Stomach (tissue), 8 donors: ENCODE measurements at regions not wholly inside any gene's neighbourhood (a gene's known extent, or its start where the extent isn't known, plus 50 kb on each side); places are given as distances from the start of the nearest gene placed in this dataset.

Source experiments
- DNase-seq, 2 donors: peaks; one replicate each; pipeline versions ENCODE4 v3.0.0 to v3.0.0-alpha.2; 2013 to 2019
- H3K27ac ChIP-seq, 5 donors: fragments of 200-600 bp in 4 of 5; sonication (generic) in 4 of 5; one replicate each; pipeline ENCODE4 v1.5.1; 2013 to 2019; ENCODE audit warnings: mild to moderate bottlenecking in 1 of 5, moderate library complexity in 1 of 5
- H3K27me3 ChIP-seq, 3 donors: fragments of 200-600 bp; sonication (generic); one replicate each; pipeline ENCODE4 v1.5.1; 2017 to 2019; ENCODE audit warnings: mixed run types in 1 of 3
- H3K36me3 ChIP-seq, 4 donors: fragments of 200-600 bp; sonication (generic); 1 replicate in 3 of 4; 2 replicates in 1 of 4; pipeline ENCODE4 v1.5.1; 2016 to 2019
- H3K4me1 ChIP-seq, 4 donors: fragments of 200-600 bp; sonication (generic); one replicate each; pipeline ENCODE4 v1.5.1; 2016 to 2019
- H3K4me3 ChIP-seq, 4 donors: fragments of 200-600 bp; sonication (generic) in 3 of 4; one replicate each; pipeline ENCODE4 v1.5.1; 2016 to 2019; ENCODE audit warnings: mild to moderate bottlenecking in 1 of 4
- H3K9me3 ChIP-seq, 4 donors: fragments of 200-600 bp; sonication (generic); one replicate each; pipeline ENCODE4 v1.5.1; 2016 to 2019
- CTCF ChIP-seq, 7 experiments: fragments of 450-650 bp in 4 of 7; fragments of 200-600 bp in 3 of 7; sonication (generic) in 3 of 7; IDR thresholded peaks; one replicate each; pipeline ENCODE4 v1.5.1; 2016 to 2019; ENCODE audit warnings: antibody characterized with exemption in 7 of 7, control low read depth in 2 of 7, mild to moderate bottlenecking in 1 of 7
- EP300 ChIP-seq: sonication (generic); formaldehyde crosslinking; IDR thresholded peaks from one replicate; pipeline ENCODE4 v1.6.1; 2017; ENCODE audit warnings: antibody characterized with exemption
- POLR2A ChIP-seq, 4 donors: fragments of 450-650 bp; IDR thresholded peaks; one replicate each; pipeline ENCODE4 v1.6.1; 2016; ENCODE audit warnings: antibody characterized with exemption in 4 of 4, control low read depth in 2 of 4, mild to moderate bottlenecking in 1 of 4, moderate library complexity in 1 of 4
- POLR2AphosphoS5 ChIP-seq, 3 donors: sonication (generic); formaldehyde crosslinking; IDR thresholded peaks; one replicate each; pipeline ENCODE4 v1.6.1; 2016; ENCODE audit warnings: antibody characterized with exemption in 3 of 3
- WGBS, 5 donors: extraction: QIAGEN DNeasy Blood & Tissue Kit in 3 of 5; methylation state at CpG; one replicate each; pipeline versions ENCODE4 v1.1.5 to v1.1.7; 2013 to 2018; 5-methylcytosine and 5-hydroxymethylcytosine counted together
- intact Hi-C: fragments of 100-400 bp; cut with DNase I; formaldehyde crosslinking; loops from one replicate; pipeline ENCODE4 v1.15.1; 2023; ENCODE audit warnings: low total_unique reads
- donor health status: healthy with polysubstance abuse.
- donor health status: Bipolar disorder and iron deficiency.
- donor health status: healthy.

- Histone ChIP-seq H3K27me3 (no peaks in the 10 kb centered on the region), H3K36me3 (no peaks in the 10 kb centered on the region), H3K27ac (no peak overlapping the region), H3K4me3 (no peak overlapping the region), H3K4me1 (no peaks in the 10 kb centered on the region), H3K9me3 (no peaks in the 10 kb centered on the region)
- TF ChIP-seq EP300 (no peak), POLR2A (IDR thresholded peaks at IDR 0.05) (no peak), CTCF (IDR thresholded peaks at IDR 0.05) (no peak), POLR2AphosphoS5 (IDR thresholded peaks at IDR 0.05) (no peak)
- 91 to 95% (median 92%) methylated on average over 4 of the region's 4 CpGs for WGBS, 5 donors
- intact Hi-C loops, result no loop called here
- no peak for DNase-seq
Measured at GRCh38 chr10:78395162-78395561, 361.5 kb downstream of the RPS24 start.

- no peak for DNase-seq
- Histone ChIP-seq H3K27ac (no peak overlapping the region), H3K4me1 (peaks cover 0 to 4% (median 0%) of the 10 kb centered on the region in 4 donors), H3K27me3 (no peaks in the 10 kb centered on the region), H3K36me3 (no peaks in the 10 kb centered on the region), H3K4me3 (no peak overlapping the region), H3K9me3 (no peaks in the 10 kb centered on the region)
- 72 to 81% (median 77%) methylated on average over 4 of the region's 4 CpGs for WGBS, 5 donors
- intact Hi-C loops, result no loop called here
- TF ChIP-seq POLR2A (IDR thresholded peaks at IDR 0.05), result no peak
- TF ChIP-seq CTCF (IDR thresholded peaks at IDR 0.05), result no peak
- TF ChIP-seq EP300, result no peak
- TF ChIP-seq POLR2AphosphoS5 (IDR thresholded peaks at IDR 0.05), result no peak
Measured at GRCh38 chr10:78396754-78397153, 363.1 kb downstream of the RPS24 start.

GRCh38 chr10:78397786-78398185, 364.1 kb downstream of the RPS24 start:
- intact Hi-C loops, result no loop called here
- WGBS, 5 donors, result 65 to 79% (median 74%) methylated on average over 2 of the region's 2 CpGs

GRCh38 chr10:78398382-78398781, 364.7 kb downstream of the RPS24 start:
- Histone ChIP-seq H3K4me3 (no peak overlapping the region), H3K4me1 (peaks cover 0 to 10% (median 0%) of the 10 kb centered on the region in 4 donors), H3K27ac (no peak overlapping the region), H3K36me3 (no peaks in the 10 kb centered on the region), H3K27me3 (no peaks in the 10 kb centered on the region), H3K9me3 (no peaks in the 10 kb centered on the region)
- intact Hi-C loops, result no loop called here
- DNase-seq, result no peak
- TF ChIP-seq CTCF (IDR thresholded peaks at IDR 0.05), result no peak
- no peak for TF ChIP-seq EP300
- TF ChIP-seq POLR2AphosphoS5 (IDR thresholded peaks at IDR 0.05), result no peak
- no peak for TF ChIP-seq POLR2A (IDR thresholded peaks at IDR 0.05)
- 56 to 82% (median 78%) methylated on average over 2 of the region's 2 CpGs for WGBS, 5 donors

More at GRCh38 chr10:78397786-78398185, 364.1 kb downstream of the RPS24 start:
- DNase-seq, result no peak
- Histone ChIP-seq H3K27ac (no peak overlapping the region), H3K27me3 (no peaks in the 10 kb centered on the region), H3K4me3 (no peak overlapping the region), H3K36me3 (no peaks in the 10 kb centered on the region), H3K4me1 (peaks cover 0 to 10% (median 0%) of the 10 kb centered on the region in 4 donors), H3K9me3 (no peaks in the 10 kb centered on the region)
- TF ChIP-seq CTCF (IDR thresholded peaks at IDR 0.05) (no peak), EP300 (no peak), POLR2AphosphoS5 (IDR thresholded peaks at IDR 0.05) (no peak), POLR2A (IDR thresholded peaks at IDR 0.05) (no peak)
